B cell (primary cell): ENCODE measurements at regions not wholly inside any gene's neighbourhood (a gene's known extent, or its start where the extent isn't known, plus 50 kb on each side); places are given as distances from the start of the nearest gene placed in this dataset.

ENCODE experiments used
- EZH2 ChIP-seq: IDR thresholded peaks from 2 replicates; pipeline ENCODE4 v1.6.1; 2012; ENCODE audit warnings: borderline replicate concordance, low read depth, mild to moderate bottlenecking, moderate library complexity, low read length; ENCODE audit not compliant: insufficient read depth, poor library complexity, severe bottlenecking
- TF ChIP-seq, protein P1 (sequence below): fragments of 200-600 bp; IDR thresholded peaks from one replicate; pipeline ENCODE4 v1.8.0; 2022; ENCODE audit warnings: antibody characterized with exemption, mild to moderate bottlenecking

DNA sequence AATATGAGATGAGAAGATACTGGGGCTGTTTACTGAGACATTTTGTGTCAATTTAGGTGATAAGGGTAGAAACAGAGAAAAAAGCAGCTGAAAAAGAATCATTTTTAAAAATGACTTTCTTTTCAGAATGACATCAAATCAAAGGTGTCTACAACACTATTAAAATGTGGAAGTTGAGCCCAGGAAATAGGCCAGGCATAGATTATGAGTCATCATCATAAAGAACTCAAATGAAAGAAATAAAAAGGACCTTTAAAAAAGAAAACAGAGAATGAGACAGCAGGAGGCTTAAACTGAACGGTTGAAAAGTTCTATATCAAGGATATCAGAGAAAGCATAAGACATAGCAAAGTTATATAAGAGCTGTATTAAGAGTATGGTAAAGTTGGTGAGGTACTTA, 442.5 kb downstream of the CNTN6 start:
- TF ChIP-seq, protein P1, sequence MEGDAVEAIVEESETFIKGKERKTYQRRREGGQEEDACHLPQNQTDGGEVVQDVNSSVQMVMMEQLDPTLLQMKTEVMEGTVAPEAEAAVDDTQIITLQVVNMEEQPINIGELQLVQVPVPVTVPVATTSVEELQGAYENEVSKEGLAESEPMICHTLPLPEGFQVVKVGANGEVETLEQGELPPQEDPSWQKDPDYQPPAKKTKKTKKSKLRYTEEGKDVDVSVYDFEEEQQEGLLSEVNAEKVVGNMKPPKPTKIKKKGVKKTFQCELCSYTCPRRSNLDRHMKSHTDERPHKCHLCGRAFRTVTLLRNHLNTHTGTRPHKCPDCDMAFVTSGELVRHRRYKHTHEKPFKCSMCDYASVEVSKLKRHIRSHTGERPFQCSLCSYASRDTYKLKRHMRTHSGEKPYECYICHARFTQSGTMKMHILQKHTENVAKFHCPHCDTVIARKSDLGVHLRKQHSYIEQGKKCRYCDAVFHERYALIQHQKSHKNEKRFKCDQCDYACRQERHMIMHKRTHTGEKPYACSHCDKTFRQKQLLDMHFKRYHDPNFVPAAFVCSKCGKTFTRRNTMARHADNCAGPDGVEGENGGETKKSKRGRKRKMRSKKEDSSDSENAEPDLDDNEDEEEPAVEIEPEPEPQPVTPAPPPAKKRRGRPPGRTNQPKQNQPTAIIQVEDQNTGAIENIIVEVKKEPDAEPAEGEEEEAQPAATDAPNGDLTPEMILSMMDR: no peak
- TF ChIP-seq EZH2: no peak
